ENCODE measurements at regions not wholly inside any gene's neighbourhood (a gene's known extent, or its start where the extent isn't known, plus 50 kb on each side); places are given as distances from the start of the nearest gene placed in this dataset.

DNA sequence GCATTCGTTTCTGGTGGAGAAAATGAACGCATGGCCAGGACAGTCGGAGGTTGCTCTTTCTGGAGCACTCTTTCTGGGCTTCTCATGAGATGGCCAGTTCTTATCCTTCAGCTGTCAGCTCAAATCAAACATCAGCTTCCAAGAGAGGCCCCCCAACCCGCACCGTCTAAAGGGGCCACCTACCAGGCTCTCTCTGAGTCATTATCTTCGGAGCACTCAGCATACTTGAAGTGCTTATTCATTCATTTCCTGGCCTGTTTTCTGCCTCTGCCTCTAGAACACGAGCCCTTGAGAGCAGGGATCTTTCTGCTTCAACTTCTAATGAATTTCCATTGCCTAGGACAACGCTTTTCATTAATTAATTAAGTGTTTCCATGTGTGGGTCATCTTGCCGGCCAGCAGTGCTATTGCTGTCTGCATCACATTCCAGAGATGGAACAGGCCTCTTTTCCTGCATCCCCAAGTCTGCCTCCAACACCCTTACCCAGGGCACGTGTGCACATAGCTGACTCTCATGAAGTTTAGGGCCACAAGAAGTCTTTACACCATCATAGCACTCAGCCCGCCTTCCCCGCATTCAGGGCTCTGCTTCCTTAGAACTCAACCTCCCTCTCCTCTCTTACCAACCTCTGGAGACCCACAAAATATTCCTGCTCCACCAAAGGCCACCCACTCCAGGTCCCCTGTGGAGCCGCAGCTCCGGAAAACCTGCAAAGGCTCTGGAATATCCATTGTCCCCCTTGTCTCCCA lies 52.1 kb upstream of the LAPTM5 start:
- TF ChIP-seq, protein P1, sequence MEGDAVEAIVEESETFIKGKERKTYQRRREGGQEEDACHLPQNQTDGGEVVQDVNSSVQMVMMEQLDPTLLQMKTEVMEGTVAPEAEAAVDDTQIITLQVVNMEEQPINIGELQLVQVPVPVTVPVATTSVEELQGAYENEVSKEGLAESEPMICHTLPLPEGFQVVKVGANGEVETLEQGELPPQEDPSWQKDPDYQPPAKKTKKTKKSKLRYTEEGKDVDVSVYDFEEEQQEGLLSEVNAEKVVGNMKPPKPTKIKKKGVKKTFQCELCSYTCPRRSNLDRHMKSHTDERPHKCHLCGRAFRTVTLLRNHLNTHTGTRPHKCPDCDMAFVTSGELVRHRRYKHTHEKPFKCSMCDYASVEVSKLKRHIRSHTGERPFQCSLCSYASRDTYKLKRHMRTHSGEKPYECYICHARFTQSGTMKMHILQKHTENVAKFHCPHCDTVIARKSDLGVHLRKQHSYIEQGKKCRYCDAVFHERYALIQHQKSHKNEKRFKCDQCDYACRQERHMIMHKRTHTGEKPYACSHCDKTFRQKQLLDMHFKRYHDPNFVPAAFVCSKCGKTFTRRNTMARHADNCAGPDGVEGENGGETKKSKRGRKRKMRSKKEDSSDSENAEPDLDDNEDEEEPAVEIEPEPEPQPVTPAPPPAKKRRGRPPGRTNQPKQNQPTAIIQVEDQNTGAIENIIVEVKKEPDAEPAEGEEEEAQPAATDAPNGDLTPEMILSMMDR (IDR thresholded peaks at IDR 0.05): no peak
- Mint-ChIP-seq H3K4me1 (ENCODE audit: low read depth) (peaks cover 37% of the 10 kb centered on the region), H3K9me3 (ENCODE audit: low read depth) (no peaks in the 10 kb centered on the region), H3K4me3 (ENCODE audit: unreplicated experiment) (no peak overlapping the region), H3K27me3 (ENCODE audit: low read depth) (peaks cover 14% of the 10 kb centered on the region), H3K36me3 (ENCODE audit: low read depth) (no peaks in the 10 kb centered on the region), H3K27ac (ENCODE audit: unreplicated experiment) (peak overlapping the region; percentile 89)
- peak; percentile 27 for DNase-seq (ENCODE audit: low spot score)

DNA sequence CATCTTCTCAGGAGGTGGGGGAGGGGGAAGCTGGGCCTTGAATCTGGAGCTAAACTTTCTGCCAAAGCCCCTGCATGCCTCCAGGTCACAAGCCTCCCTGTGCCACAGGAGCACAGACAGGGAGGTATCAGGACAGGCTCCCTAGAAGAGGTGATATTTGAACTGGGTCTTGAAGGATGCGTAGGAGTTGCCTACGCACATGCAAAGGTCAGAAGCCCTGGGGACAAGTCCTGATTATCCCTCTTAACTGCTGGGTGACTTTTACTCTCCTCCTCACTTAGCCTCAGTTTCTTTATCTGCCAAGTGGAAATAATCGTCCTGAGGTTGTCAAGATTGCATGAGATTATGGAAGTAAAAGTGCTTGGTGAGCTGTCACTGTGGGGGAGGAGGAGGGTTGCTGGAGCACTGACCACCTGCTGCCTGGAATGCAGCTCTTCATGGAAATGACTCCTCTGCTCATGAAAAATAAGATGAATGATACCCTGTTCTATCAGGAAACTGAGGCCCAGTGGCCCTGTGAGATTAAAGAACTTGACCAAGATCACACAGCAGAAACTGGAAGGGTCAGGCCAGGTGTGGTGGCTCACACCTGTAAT lies 50.6 kb upstream of the LAPTM5 start:
- H3K27ac Mint-ChIP-seq (ENCODE audit: unreplicated experiment): no peak overlapping the region

DNA sequence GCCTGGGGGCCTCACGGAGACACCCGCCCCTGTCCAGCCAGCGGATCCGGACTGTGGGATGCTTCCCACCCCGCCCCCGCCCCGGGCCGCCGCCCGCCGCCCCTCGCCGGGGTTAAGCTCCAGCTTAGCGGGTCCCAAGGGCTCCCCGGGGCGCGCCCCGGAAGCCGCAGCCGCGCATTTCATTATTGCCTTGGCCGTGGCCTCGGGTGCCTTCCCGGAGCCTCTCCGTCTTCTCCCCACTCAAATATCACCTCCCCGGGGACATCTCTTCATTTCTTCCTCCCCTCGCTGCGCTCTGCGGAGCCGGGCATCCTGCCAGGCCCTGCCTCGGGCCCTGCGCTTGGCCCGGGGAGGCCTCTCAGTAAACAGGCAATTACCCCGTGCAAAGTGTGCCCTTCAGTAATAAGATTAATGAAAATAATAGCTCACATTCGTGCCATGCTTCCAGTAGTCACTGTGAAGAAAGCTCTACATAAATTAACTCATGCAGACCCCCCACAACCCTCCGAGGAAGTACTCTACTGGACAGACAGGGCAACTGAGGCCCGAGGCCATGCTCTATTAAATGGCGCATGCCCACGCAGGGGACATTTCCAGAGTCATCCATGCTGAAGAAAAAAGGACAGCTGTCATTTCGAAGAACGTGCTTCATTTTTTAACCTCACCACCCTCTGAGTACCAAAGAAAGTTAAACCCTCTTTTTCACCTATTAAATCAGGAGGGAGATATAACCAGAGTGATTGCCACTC lies 49.9 kb upstream of the LAPTM5 start:
- Mint-ChIP-seq H3K27me3 (ENCODE audit: low read depth) (peaks cover 17% of the 10 kb centered on the region), H3K4me1 (ENCODE audit: low read depth) (peaks cover 37% of the 10 kb centered on the region), H3K36me3 (ENCODE audit: low read depth) (no peaks in the 10 kb centered on the region), H3K27ac (ENCODE audit: unreplicated experiment) (peak overlapping the region; percentile 50), H3K9me3 (ENCODE audit: low read depth) (no peaks in the 10 kb centered on the region), H3K4me3 (ENCODE audit: unreplicated experiment) (no peak overlapping the region)
- DNase-seq (ENCODE audit: low spot score): no peak
- TF ChIP-seq, protein P1 (IDR thresholded peaks at IDR 0.05): no peak

More for the DNA sequence above, 50.6 kb upstream of the LAPTM5 start:
- Mint-ChIP-seq H3K36me3 (ENCODE audit: low read depth) (no peaks in the 10 kb centered on the region), H3K4me3 (ENCODE audit: unreplicated experiment) (no peak overlapping the region), H3K27me3 (ENCODE audit: low read depth) (peaks cover 19% of the 10 kb centered on the region), H3K9me3 (ENCODE audit: low read depth) (no peaks in the 10 kb centered on the region), H3K4me1 (ENCODE audit: low read depth) (peaks cover 37% of the 10 kb centered on the region)
- TF ChIP-seq, protein P1 (IDR thresholded peaks at IDR 0.05): no peak
- no peak for DNase-seq (ENCODE audit: low spot score)
